ENCODE measurements at regions not wholly inside any gene's neighbourhood (a gene's known extent, or its start where the extent isn't known, plus 50 kb on each side); places are given as distances from the start of the nearest gene placed in this dataset.
"Not testable (repeated sequence)": the region's sequence is repeated elsewhere in the genome, so short reads cannot be mapped to it uniquely, and the experiment has no call there.

DNA sequence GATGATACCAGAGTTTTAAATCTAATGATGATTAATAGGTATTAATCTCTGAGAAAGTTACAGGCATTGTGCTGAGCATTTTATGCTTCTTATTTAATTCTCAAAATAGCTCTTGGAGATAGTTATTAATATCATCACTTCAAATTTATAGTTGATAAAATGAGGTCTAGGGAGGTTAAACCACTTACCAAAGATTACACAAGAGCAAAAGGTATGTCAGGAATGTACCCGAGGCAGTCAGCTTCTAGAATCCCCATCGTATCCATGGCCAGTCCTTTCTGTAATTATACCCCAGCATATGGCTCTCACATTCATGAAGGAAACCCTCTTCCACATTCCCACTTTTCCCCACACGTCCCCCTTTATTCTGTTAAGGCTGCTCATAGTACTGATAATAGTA is 421.3 kb downstream of the PYDC2 start:
- no peak for DNase-seq

DNA sequence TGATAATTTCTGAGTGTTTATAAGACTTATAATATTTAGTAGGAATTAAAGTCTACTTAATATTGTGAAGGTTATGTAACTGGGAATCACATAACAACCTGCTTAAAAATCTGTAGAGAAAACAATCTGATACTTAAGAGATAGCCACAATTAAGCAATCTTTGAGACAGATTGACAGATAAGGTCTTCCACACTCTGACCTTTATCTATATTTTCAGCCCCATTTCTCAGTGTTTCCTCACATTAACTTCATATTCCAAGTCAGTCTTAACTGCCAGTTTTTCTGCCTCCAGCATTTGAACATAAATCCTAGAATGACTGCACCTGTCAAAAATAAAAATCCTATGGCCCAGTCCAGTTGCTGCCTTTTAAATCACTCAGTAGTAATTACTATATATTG is 423.2 kb downstream of the PYDC2 start:
- DNase-seq, result no peak

DNA sequence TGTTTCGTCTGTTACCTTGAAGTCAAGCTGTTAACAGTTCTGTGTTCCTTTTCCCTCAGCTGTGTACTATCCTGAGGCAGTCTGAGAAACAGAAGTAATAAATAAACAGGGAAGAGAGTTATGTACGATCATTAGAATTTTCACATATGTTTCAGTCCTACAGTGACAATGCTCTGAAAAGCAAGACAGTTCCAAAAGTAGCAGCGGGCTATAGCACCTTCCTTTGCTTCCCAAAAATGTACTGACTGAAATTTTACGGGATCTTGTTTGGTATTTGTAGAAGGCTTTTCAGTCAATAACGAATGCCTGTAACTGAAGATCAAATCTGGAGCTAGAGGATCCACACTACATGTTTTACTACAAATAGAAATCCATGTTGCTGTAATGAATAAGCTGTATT is 428.1 kb downstream of the PYDC2 start:
- DNase-seq, result no peak

DNA sequence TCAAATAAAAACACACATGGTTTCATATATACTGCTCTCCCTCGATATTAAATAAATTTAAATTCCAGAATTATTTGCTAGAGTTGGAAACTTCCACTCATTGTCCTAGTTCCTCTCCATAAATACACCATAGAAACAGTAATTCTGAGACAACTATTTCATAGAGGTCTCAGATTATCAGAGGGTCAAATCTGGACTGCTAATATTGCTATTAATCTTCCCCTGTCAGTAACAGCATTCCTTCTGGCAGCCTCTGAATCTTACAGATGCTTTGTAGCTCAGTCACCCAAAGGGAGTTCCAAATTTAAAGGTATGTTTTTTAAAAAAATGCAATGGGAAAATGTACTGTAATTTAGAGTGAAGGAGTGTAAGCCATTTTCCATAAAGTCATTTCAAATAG is 428.8 kb downstream of the PYDC2 start:
- no peak for DNase-seq

DNA sequence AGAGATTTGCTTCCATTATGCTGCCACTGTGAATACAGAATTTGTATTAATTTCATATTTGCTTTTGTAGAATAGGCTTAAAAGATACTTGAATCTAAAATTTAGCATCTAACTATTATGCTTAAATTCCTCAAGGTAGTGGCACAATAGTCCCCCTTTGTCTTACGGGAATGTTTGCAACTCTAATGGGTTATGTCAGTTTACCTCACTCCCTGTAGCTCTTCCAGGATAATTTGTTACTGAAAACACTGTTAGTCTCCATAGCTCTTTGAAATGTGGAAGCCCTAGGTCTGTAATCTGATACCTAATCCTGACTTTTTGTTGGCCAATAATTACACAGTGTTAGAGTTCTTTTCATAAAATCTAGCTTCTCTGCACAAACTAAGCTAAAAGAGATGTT is 433.4 kb downstream of the PYDC2 start:
- no peak for DNase-seq

- no peak for DNase-seq
Measured at GRCh38 chr3:191901741-191902140, 440.8 kb downstream of the PYDC2 start.

DNA sequence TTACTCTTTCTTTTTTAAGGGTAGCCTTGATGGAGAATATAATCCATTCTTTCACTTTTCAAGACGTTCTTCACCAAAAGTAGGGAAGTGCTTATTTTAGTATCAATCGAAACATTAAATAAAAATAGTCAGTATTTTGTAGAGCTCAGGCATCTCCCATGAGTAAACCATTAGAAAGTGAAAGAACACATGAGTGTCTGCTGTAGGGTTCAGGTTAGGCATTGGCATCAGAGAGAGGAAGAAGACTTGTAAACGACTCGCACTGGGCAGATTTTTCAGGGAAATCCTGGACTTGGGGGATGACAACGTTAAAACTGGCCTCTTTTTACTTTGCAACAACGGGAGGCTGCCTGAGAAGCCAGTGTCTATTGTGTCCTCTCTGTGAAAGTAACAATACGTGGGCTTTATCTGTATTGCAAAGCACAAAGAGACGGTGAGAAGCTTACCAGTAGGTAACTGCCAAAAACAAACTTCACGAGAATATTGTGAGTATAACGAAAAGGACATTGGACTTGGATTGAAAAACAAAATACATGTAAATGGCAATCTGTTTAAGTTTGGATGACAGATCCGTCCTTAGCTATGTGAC is 451.7 kb downstream of the PYDC2 start:
- DNase-seq, result no peak

DNA sequence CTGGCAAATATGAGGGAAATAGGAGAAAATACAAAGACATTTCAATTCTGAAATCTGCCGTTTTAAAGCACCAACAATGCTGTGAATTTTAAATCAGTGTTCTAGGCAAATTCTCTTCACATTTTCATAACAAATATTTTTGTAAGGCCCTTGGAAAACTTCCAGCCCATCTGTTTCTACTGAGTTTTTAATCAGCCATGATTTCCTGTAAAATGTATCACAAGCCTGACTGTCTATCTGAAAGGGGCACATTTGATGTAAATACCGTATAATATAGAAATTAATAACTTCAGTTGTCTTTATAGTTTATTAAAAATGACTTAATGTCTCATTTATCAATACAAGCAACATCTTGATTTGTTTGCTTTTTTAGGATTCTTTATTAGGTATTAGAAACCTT is 454.7 kb downstream of the PYDC2 start:
- no peak for DNase-seq

DNA sequence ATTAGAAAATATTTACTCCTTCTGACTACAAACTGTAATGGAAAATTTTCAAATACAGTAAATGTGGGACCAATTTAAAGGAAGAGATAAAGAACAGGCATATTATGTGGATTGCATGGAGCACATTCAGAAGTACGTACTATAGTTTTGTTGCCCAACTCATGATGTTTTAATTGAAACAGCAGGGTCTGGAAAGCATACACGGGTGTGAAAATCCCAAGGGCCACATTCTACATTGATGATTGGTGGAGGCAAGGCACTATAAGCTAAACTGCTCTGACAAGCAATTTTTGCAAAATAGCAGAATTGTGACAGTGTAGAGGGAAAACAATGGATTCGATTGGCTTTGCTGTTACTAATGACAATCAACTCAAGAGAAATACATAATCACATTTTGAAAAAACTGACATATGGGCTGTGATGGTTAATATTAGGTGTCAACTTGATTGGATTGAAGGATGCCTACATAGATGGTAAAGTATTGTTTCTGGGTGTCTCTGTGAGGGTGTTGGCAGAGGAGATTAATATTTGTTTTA is 458.6 kb downstream of the PYDC2 start:
- no peak for DNase-seq

DNA sequence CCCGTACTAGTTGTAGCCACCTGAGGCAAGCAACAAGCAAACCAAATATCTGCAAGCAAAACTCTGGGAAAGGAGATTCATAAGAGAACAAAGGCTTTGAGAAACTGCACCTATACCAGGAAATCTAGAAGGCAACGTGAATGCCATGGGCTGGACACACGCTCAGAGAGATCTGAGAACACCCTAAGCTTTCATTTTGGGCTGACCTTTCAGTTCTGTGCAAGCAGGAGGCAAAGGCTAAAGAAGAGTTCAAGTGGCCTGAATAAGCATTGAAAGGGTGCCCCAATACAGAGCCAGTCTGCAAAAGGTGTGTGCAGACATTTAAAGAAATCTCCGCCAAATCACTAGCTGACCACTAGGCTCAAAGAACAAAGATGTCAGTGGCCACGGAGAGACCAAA is 461.6 kb downstream of the PYDC2 start:
- DNase-seq, result no peak

DNA sequence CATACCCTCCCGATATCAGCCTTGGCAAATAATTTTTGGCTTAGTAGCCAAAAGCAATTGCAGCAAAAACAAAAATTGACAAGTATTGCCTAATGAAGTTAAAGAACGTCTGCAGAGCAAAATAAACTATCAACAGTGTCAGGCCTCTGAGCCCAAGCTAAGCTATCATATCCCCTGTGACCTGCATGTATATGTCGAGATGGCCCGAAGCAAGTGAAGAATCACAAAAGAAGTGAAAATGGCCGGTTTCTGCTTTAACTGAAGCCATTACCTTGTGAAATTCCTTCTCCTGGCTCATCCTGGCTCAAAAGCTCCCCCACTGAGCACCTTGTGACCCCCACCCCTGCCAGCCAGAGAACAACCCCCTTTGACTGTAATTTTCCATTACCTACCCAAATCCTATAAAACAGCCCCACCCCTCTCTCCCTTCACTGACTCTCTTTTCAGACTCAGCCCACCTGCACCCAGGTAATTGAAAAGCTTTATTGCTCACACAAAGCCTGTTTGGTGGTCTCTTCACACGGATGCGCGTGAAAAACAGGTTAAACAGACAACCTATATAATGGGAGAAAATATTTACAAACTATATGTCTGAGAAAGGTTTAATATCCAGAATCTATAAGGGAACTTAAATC is 466.3 kb downstream of the PYDC2 start:
- DNase-seq, result not testable (repeated sequence)

- DNase-seq, result not testable (repeated sequence)
Measured at GRCh38 chr3:191927998-191928397, 467.0 kb downstream of the PYDC2 start.

DNA sequence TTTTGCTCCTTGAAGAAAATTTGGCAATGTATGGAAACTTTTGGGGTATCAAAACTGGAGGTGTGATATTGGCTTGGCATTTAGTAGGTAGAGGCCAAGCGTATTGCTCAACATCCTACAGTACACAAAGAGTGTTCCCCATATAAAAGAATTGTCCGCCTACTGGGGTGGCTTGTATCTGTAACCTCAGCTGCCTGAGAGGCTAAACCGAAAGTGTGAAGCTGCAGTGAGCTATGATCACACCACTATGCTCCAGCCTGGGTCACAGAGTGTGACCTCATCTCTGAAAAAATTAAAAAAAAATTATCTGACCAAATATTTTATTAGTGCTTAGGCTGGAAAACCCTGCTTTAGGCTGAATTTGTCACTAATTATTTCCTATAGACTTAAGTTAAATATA is 483.9 kb downstream of the PYDC2 start:
- DNase-seq, result no peak

DNA sequence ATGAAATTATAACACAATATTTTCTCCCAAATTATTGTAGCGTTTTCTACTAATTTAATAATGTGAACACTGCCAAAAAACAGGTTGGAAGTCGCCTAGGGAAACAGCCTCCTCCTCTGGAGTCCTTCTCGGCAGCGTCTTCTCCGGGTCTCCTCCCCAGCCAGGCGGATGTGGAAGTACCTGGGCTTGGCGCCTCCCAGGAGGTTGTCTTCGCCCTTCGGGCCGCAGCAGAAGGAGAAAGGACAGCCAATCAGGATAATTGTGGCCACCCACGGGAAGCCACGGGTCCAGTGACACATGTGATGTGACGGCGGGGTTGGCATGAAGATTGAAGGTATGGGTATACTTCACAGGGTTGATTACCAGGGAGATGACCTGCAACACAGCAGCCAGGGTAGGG is 491.2 kb downstream of the PYDC2 start:
- no peak for DNase-seq

- DNase-seq, result no peak
Measured at GRCh38 chr3:191952609-191953008, 491.6 kb downstream of the PYDC2 start.

- DNase-seq, result no peak
Measured at GRCh38 chr3:191958980-191959671, 498.2 kb downstream of the PYDC2 start.

GRCh38 chr3:191959876-191960413 is 499.0 kb downstream of the PYDC2 start:
- DNase-seq, result no peak

GRCh38 chr3:191961022-191961421 is 500.1 kb downstream of the PYDC2 start:
- DNase-seq, result no peak

DNA sequence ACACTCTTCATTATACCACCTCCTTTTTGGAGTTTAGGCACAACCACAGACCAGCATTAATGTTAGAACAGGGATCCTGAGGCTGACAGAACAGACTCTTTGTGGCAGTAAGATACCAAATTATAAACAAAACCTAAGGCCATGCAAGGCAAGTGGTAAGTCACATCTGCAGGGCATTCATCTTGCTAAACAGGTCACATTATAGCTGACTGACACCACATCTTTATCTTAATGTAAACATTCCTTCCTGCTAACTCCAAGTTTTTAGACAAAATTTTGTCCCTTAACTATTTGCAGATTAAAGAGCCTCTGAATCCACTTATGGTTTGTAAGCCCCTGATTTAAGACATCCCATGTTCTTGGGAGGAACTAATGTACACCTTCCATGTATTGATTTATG is 500.6 kb downstream of the PYDC2 start:
- DNase-seq, result no peak

- no peak for DNase-seq
Measured at GRCh38 chr3:191962324-191962723, 501.4 kb downstream of the PYDC2 start.

GRCh38 chr3:191963182-191963581 is 502.2 kb downstream of the PYDC2 start:
- DNase-seq, result no peak

DNA sequence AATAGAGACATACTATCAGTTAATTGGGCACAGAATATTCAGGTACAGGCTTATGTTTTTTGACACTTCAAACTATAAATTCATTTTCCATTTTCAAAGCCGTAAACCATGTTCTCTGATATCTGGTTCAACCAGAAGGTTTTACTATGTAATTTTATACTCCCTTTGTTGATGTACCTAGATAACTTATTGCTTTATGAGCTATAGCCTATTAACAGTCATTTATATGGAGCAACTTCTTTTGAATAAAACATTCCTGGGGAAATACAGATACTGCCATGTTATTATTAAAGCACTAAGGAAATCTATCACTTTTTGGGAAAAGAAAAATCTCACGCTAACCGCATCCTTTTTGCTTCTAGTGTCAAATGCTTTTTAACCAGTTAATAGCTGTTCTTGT is 505.6 kb downstream of the PYDC2 start:
- DNase-seq, result no peak

DNA sequence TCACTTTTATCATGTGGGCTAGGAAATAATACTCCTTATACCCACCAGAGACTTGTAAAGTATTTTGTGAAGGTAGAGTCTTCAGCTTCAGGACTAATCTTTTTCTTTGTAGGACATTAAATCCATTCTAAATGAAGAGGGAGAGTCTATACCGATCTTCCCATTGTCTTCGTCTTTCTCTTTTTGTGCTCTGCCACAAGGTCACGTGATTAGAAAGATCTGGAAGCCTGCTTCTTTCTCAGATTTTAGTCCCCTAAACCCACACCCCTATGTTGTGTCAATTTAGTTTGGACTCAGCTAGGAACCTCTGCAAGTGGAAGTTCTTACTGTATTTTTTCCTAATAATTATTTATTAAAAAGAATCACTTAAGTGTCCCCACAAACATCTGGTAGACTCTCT is 507.3 kb downstream of the PYDC2 start:
- DNase-seq, result no peak

Measured in suppressor macrophage treated with lipopolysaccharide for 1 hour (primary cell).